ENCODE measurements at regions not wholly inside any gene's neighbourhood (a gene's known extent, or its start where the extent isn't known, plus 50 kb on each side); places are given as distances from the start of the nearest gene placed in this dataset.

DNA sequence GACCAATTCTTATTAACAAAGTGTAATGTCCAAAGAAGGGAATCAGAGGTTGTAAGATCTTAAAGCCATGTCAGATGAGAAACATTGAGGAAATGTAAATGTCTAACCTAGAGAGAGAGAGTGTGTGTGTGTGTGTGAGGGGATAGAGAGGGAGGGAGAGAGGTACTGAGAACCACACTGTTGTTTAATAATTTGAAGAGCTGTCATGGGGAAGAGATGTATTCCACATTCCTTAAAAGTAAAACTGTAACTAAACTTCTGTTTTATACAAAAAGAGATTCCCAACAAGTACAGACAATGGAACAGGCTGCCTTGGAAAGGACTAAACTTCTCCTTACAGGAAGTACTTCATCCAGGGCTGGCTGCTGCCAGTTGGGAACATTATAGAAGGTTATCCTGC is 68.9 kb upstream of the BOC start:
- TF ChIP-seq POLR2A (IDR thresholded peaks at IDR 0.05) = no peak
- TF ChIP-seq, protein P1, sequence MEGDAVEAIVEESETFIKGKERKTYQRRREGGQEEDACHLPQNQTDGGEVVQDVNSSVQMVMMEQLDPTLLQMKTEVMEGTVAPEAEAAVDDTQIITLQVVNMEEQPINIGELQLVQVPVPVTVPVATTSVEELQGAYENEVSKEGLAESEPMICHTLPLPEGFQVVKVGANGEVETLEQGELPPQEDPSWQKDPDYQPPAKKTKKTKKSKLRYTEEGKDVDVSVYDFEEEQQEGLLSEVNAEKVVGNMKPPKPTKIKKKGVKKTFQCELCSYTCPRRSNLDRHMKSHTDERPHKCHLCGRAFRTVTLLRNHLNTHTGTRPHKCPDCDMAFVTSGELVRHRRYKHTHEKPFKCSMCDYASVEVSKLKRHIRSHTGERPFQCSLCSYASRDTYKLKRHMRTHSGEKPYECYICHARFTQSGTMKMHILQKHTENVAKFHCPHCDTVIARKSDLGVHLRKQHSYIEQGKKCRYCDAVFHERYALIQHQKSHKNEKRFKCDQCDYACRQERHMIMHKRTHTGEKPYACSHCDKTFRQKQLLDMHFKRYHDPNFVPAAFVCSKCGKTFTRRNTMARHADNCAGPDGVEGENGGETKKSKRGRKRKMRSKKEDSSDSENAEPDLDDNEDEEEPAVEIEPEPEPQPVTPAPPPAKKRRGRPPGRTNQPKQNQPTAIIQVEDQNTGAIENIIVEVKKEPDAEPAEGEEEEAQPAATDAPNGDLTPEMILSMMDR (IDR thresholded peaks at IDR 0.05) = no peak
- Histone ChIP-seq H3K4me3 (no peak overlapping the region), H3K27me3 (no peaks in the 10 kb centered on the region), H3K27ac (no peak overlapping the region), H3K9me3 (no peaks in the 10 kb centered on the region), H3K4me1 (no peaks in the 10 kb centered on the region), H3K36me3 (no peaks in the 10 kb centered on the region)
- DNase-seq (no peak), ATAC-seq (no peak)
- intact Hi-C loops (cut with DNase I) = loop anchor here in 1 of 2 donors (10.0 kb wide), 1 partner anchor 142 kb away; no protein-coding TSS in a partner anchor

DNA sequence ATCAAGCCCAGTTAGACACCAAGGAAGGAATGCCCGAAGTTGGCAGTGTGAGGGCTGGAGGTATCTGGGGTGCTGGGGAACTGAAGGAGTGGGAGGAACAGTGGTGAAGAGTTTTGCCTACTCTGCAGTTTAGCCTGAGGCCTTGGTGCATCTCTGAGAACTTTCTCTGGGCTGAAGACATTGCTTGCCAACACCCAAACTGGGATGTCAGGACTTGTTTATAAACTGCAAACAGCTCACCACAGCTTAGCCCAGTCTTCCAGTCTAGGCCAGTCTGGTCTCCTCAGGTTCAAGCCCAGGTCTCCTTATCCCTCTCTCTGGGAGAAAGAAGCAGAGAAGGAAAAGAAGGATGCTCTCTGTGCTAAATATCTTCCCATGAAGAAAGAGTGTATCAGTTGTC is 68.0 kb upstream of the BOC start:
- no peak overlapping the region for H3K4me3 ChIP-seq
- H3K4me1 ChIP-seq = no peaks in the 10 kb centered on the region
- no peaks in the 10 kb centered on the region for H3K27me3 ChIP-seq
- no peak overlapping the region for H3K27ac ChIP-seq
- no peak for TF ChIP-seq POLR2A (IDR thresholded peaks at IDR 0.05)
- TF ChIP-seq, protein P1 (IDR thresholded peaks at IDR 0.05) = no peak
- no peaks in the 10 kb centered on the region for H3K36me3 ChIP-seq
- intact Hi-C loops (cut with DNase I) = loop anchor here in 1 of 2 donors (10.0 kb wide), 1 partner anchor 141 kb away; no protein-coding TSS in a partner anchor
- DNase-seq = no peak
- ATAC-seq = no peak
- H3K9me3 ChIP-seq = no peaks in the 10 kb centered on the region
- 63% methylated on average over 1 of the region's 1 CpG for WGBS (ENCODE audit: insufficient coverage, low coverage, low lambda C conversion rate, missing lambda C conversion rate)

DNA sequence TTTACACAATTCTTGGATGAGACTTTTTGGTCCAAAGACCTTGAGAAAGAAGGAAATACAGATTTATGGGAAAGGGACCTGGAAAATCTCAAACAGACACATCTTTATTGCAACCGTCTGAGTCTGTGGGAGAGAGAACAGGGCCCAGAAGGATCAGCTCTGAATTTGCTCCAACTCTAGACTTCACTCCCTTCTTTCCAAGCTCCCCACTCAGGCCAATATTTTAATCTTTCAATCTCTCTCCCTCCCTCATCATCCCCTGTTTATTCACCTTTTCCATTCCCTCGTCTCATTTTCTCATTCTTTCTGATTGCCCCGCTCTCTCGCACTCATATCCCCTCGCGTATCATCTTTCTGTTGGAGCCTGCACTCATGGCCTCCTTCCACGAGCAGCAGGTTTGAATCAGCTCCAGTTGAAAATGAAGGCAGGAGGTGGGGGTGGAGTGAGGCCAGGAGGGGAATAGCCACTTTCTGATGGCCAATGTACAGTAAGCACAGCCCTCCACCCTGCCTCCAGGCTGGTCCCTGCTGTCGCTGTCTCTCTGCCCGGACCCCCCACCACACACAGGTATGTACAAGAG is 63.6 kb upstream of the BOC start:
- no peak for DNase-seq
- ATAC-seq = no peak
- 69% methylated on average over 7 of the region's 9 CpGs for WGBS (ENCODE audit: insufficient coverage, low coverage, low lambda C conversion rate, missing lambda C conversion rate)
- intact Hi-C loops (cut with DNase I) = loop anchor here in 1 of 2 donors (10.0 kb wide), 1 partner anchor 137 kb away; no protein-coding TSS in a partner anchor
- no peak for TF ChIP-seq POLR2A (IDR thresholded peaks at IDR 0.05)
- TF ChIP-seq, protein P1 (IDR thresholded peaks at IDR 0.05) = no peak
- no peaks in the 10 kb centered on the region for H3K4me1 ChIP-seq
- H3K27ac ChIP-seq = no peak overlapping the region
- no peak overlapping the region for H3K4me3 ChIP-seq
- no peaks in the 10 kb centered on the region for H3K9me3 ChIP-seq
- H3K27me3 ChIP-seq = no peaks in the 10 kb centered on the region
- no peaks in the 10 kb centered on the region for H3K36me3 ChIP-seq

DNA sequence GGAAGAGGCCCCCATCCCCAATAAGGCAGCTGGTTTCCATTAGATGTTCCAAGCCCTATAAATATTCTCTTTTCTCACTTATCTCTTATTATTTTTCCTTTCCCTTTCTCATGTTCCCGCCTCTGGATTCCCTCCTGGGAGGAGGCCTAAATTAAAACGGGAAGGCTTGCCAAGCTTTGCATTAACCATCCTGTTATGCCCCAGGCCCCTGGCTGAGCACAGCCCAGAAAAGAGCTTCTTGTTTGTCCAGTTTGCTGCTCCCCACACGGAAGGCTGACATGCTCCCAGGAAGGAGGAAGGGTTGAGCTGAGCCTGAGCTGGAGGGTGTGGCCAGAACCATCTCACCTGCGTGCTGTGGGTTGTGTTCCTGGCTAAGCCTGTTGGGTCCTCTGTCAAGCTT is 63.1 kb upstream of the BOC start:
- Histone ChIP-seq H3K27ac (no peak overlapping the region), H3K9me3 (no peaks in the 10 kb centered on the region), H3K4me1 (no peaks in the 10 kb centered on the region), H3K36me3 (no peaks in the 10 kb centered on the region), H3K27me3 (no peaks in the 10 kb centered on the region), H3K4me3 (no peak overlapping the region)
- TF ChIP-seq, protein P1 (IDR thresholded peaks at IDR 0.05) = no peak
- TF ChIP-seq POLR2A (IDR thresholded peaks at IDR 0.05) = no peak
- ATAC-seq = peak in 1 of 4 donors; percentile 10
- DNase-seq = no peak
- intact Hi-C loops (cut with DNase I) = loop anchor here in 1 of 2 donors (10.0 kb wide), 1 partner anchor 137 kb away; no protein-coding TSS in a partner anchor
- WGBS (ENCODE audit: insufficient coverage, low coverage, low lambda C conversion rate, missing lambda C conversion rate) = 35% methylated on average over 3 of the region's 4 CpGs

Measured in right lobe of liver (tissue), 6 donors.